ENCODE measurements at regions not wholly inside any gene's neighbourhood (a gene's known extent, or its start where the extent isn't known, plus 50 kb on each side); places are given as distances from the start of the nearest gene placed in this dataset.

DNA sequence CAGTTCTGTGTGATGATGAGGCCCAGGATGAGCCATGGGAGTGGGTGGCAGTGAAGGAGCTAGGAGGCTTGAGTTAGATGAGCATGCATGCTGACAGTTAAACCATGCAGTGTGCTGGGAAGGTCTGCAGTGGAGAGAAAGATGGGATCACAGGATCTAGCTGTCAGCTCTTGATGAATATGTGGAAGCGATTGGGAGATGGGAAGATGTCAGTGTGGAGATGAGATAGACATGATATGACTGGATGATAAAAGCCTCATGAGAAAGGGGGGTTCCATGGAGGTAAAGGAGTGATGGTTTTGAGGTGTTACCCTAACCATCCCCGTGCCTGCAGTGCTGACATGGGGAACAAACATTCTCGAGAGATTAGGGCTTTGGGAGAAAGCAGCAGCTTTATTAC, 165.0 kb upstream of the CTBP2 start:
- TF ChIP-seq EZH2 (IDR thresholded peaks at IDR 0.05; ENCODE audit: borderline replicate concordance, low read depth, low read length, poor library complexity, severe bottlenecking), result no peak
- TF ChIP-seq, protein P1, sequence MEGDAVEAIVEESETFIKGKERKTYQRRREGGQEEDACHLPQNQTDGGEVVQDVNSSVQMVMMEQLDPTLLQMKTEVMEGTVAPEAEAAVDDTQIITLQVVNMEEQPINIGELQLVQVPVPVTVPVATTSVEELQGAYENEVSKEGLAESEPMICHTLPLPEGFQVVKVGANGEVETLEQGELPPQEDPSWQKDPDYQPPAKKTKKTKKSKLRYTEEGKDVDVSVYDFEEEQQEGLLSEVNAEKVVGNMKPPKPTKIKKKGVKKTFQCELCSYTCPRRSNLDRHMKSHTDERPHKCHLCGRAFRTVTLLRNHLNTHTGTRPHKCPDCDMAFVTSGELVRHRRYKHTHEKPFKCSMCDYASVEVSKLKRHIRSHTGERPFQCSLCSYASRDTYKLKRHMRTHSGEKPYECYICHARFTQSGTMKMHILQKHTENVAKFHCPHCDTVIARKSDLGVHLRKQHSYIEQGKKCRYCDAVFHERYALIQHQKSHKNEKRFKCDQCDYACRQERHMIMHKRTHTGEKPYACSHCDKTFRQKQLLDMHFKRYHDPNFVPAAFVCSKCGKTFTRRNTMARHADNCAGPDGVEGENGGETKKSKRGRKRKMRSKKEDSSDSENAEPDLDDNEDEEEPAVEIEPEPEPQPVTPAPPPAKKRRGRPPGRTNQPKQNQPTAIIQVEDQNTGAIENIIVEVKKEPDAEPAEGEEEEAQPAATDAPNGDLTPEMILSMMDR (conservative IDR thresholded peaks at IDR 0.05; ENCODE audit: low read depth, low read length), result no peak
- Histone ChIP-seq H3K27ac (ENCODE audit: low read depth, low read length, poor library complexity, severe bottlenecking) (no peak overlapping the region), H3K4me3 (ENCODE audit: low read depth, low read length, poor library complexity, severe bottlenecking) (no peak overlapping the region), H3K27me3 (replicated peaks; ENCODE audit: insufficient read depth, low read depth, low read length, poor library complexity) (peaks cover 22% of the 10 kb centered on the region), H3K9me3 (ENCODE audit: low read depth, low read length, poor library complexity, severe bottlenecking) (no peaks in the 10 kb centered on the region), H3K4me1 (ENCODE audit: insufficient read depth, low read length, poor library complexity, severe bottlenecking) (no peaks in the 10 kb centered on the region), H3K36me3 (ENCODE audit: insufficient read depth, low read length, poor library complexity, severe bottlenecking) (no peaks in the 10 kb centered on the region)
- BruUV-seq (replicated peaks), result no TSS peak
- POLR2A ChIA-PET (ENCODE audit: low non-redundant PET), result no interaction called here
- no peak for DNase-seq (ENCODE audit: low spot score)
- intact Hi-C loops (cut with micrococcal nuclease; ENCODE audit: unreplicated experiment), result no loop called here
- CTCF ChIA-PET, result no interaction called here

DNA sequence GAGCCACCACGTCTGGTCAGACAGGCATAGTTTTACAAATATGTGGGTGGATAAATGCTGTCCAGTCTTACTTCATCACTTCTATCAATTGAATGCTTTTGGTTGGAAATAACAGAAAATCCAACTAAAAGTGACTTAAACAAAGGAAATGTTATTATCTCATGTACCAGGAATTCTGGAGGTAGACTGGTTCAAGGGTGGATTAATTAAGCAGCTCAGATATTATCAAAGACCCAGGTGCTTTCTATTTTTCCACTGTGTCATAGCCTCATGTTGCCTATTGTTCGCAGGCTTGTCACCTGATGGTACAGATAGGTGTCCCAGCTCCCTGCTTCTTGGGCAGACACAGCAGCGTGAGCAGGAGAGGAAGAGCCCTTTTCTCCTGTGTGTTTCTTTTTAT, 156.1 kb upstream of the CTBP2 start:
- Histone ChIP-seq H3K27me3 (replicated peaks; ENCODE audit: insufficient read depth, low read depth, low read length, poor library complexity) (peaks cover 11% of the 10 kb centered on the region), H3K4me3 (ENCODE audit: low read depth, low read length, poor library complexity, severe bottlenecking) (no peak overlapping the region), H3K36me3 (ENCODE audit: insufficient read depth, low read length, poor library complexity, severe bottlenecking) (no peaks in the 10 kb centered on the region), H3K9me3 (ENCODE audit: low read depth, low read length, poor library complexity, severe bottlenecking) (no peaks in the 10 kb centered on the region), H3K27ac (ENCODE audit: low read depth, low read length, poor library complexity, severe bottlenecking) (no peak overlapping the region), H3K4me1 (ENCODE audit: insufficient read depth, low read length, poor library complexity, severe bottlenecking) (no peaks in the 10 kb centered on the region)
- no peak for DNase-seq (ENCODE audit: low spot score)
- TF ChIP-seq, protein P1 (conservative IDR thresholded peaks at IDR 0.05; ENCODE audit: low read depth, low read length), result no peak
- TF ChIP-seq EZH2 (IDR thresholded peaks at IDR 0.05; ENCODE audit: borderline replicate concordance, low read depth, low read length, poor library complexity, severe bottlenecking), result no peak
- intact Hi-C loops (cut with micrococcal nuclease; ENCODE audit: unreplicated experiment), result no loop called here
- ChIA-PET POLR2A (ENCODE audit: low non-redundant PET) (no interaction called here), CTCF (no interaction called here)
- no TSS peak for BruUV-seq (replicated peaks)

DNA sequence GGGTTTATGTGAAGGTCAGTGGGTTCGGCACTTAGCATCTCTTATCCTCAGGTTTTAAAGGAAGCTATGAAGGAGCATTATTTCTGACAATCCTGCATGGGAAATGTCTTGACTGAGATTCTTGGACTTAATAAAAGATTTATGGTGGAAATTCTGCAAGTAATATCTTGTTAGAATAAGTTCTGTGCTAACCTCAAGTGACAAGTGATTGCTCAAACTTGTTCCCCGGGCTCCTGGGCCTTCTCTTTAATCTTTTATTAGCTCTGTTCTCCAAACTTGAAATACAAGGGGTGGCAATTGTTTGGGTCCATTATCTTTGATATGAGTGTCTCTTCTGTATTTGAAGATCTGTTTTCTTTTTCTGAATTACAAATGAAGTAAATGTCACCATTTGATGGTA, 140.6 kb upstream of the CTBP2 start:
- POLR2A ChIA-PET (ENCODE audit: low non-redundant PET), result no interaction called here
- BruUV-seq (replicated peaks), result no TSS peak
- no peaks in the 10 kb centered on the region for H3K4me1 ChIP-seq (ENCODE audit: insufficient read depth, low read length, poor library complexity, severe bottlenecking)
- no peaks in the 10 kb centered on the region for H3K9me3 ChIP-seq (ENCODE audit: low read depth, low read length, poor library complexity, severe bottlenecking)
- no peak overlapping the region for H3K27ac ChIP-seq (ENCODE audit: low read depth, low read length, poor library complexity, severe bottlenecking)
- H3K36me3 ChIP-seq (ENCODE audit: insufficient read depth, low read length, poor library complexity, severe bottlenecking), result no peaks in the 10 kb centered on the region
- no peak for DNase-seq (ENCODE audit: low spot score)
- CTCF ChIA-PET, result no interaction called here
- intact Hi-C loops (cut with micrococcal nuclease; ENCODE audit: unreplicated experiment), result no loop called here
- no peak overlapping the region for H3K4me3 ChIP-seq (ENCODE audit: low read depth, low read length, poor library complexity, severe bottlenecking)
- H3K27me3 ChIP-seq (replicated peaks; ENCODE audit: insufficient read depth, low read depth, low read length, poor library complexity), result peaks cover 36% of the 10 kb centered on the region
- TF ChIP-seq EZH2 (IDR thresholded peaks at IDR 0.05; ENCODE audit: borderline replicate concordance, low read depth, low read length, poor library complexity, severe bottlenecking), result no peak
- TF ChIP-seq, protein P1 (conservative IDR thresholded peaks at IDR 0.05; ENCODE audit: low read depth, low read length), result no peak
